ENCODE measurements at regions not wholly inside any gene's neighbourhood (a gene's known extent, or its start where the extent isn't known, plus 50 kb on each side); places are given as distances from the start of the nearest gene placed in this dataset.

- TF ChIP-seq POLR2A (IDR thresholded peaks at IDR 0.05; ENCODE audit: low read depth, low read length) (no peak), SPI1 (IDR thresholded peaks at IDR 0.05; ENCODE audit: low read depth, low read length) (no peak), POLR2AphosphoS5 (IDR thresholded peaks at IDR 0.05; ENCODE audit: low read depth, low read length) (no peak), TAF1 (IDR thresholded peaks at IDR 0.05; ENCODE audit: low read depth, low read length) (no peak), PAX5 (IDR thresholded peaks at IDR 0.05; ENCODE audit: insufficient read depth, low read length, severe bottlenecking) (no peak)
Observed at GRCh38 chr2:128668946-128669345, 350.3 kb upstream of the HS6ST1 start.
